Sigmoid colon (tissue), 6 donors: ENCODE measurements at regions not wholly inside any gene's neighbourhood (a gene's known extent, or its start where the extent isn't known, plus 50 kb on each side); places are given as distances from the start of the nearest gene placed in this dataset.

ENCODE experiments used
- DNase-seq: peaks from one replicate; pipeline ENCODE4 v3.0.0-alpha.2; 2019
- H3K27ac ChIP-seq, 4 donors: fragments of 200-600 bp; sonication (generic); one replicate each; pipeline ENCODE4 v1.5.1; 2016 to 2019; ENCODE audit warnings: mild to moderate bottlenecking in 1 of 4
- H3K27me3 ChIP-seq, 3 donors: fragments of 200-600 bp; sonication (generic); one replicate each; pipeline ENCODE4 v1.5.1; 2019; ENCODE audit warnings: mild to moderate bottlenecking in 1 of 3
- H3K36me3 ChIP-seq, 4 donors: fragments of 200-600 bp; sonication (generic); one replicate each; pipeline ENCODE4 v1.5.1; 2016 to 2019
- H3K4me1 ChIP-seq, 4 donors: fragments of 200-600 bp; sonication (generic); one replicate each; pipeline ENCODE4 v1.5.1; 2017 to 2019
- H3K4me3 ChIP-seq, 4 donors: fragments of 200-600 bp; sonication (generic); one replicate each; pipeline ENCODE4 v1.5.1; 2017 to 2019; ENCODE audit warnings: mild to moderate bottlenecking in 2 of 4, moderate library complexity in 1 of 4
- H3K9me3 ChIP-seq, 4 donors: fragments of 200-600 bp in 3 of 4; sonication (generic) in 3 of 4; one replicate each; pipeline versions ENCODE4 v1.5.1 to v1.6.1; 2013 to 2019
- CTCF ChIP-seq, 4 experiments: fragments of 450-650 bp in 3 of 4; fragments of 200-600 bp in 1 of 4; IDR thresholded peaks; one replicate each; pipeline ENCODE4 v1.5.1; 2016 to 2019; ENCODE audit warnings: antibody characterized with exemption in 4 of 4, mild to moderate bottlenecking in 3 of 4, moderate library complexity in 2 of 4
- EP300 ChIP-seq, 4 donors: sonication (generic); formaldehyde crosslinking; IDR thresholded peaks; one replicate each; pipeline ENCODE4 v1.6.1; 2017; ENCODE audit warnings: antibody characterized with exemption in 4 of 4
- POLR2A ChIP-seq, 2 donors: fragments of 450-650 bp; IDR thresholded peaks; one replicate each; pipeline ENCODE4 v1.6.1; 2016; ENCODE audit warnings: antibody characterized with exemption in 2 of 2, mild to moderate bottlenecking in 2 of 2, moderate library complexity in 2 of 2
- POLR2AphosphoS5 ChIP-seq, 4 donors: sonication (generic); formaldehyde crosslinking; IDR thresholded peaks; one replicate each; pipeline ENCODE4 v1.6.1; 2017; ENCODE audit warnings: antibody characterized with exemption in 4 of 4
- WGBS, 2 donors: extraction: QIAGEN DNeasy Blood & Tissue Kit; methylation state at CpG; one replicate each; pipeline ENCODE4 v1.1.7; 2013; 5-methylcytosine and 5-hydroxymethylcytosine counted together
- intact Hi-C: fragments of 100-400 bp; cut with DNase I; formaldehyde crosslinking; loops from one replicate; pipeline ENCODE4 v1.15.1; 2023
- donor health status: healthy with polysubstance abuse.
- donor health status: healthy.

DNA sequence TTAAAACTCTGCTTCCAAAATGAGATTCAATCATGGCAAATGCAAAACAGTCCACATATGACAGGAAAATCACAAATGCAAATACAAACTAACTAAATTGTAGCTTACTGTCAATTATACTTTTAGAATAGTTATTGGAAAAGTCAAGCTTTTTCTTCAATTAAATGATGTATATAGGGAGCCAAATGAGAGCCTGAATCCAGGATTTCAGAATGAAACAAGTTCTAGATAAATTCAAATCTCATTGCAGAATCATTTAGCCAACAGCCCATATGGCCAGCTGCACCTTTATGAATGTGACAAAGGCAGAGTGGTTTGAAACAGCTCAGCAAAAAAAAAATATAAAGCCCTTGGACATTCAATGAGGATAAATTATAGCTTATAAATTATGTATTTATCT lies 82.2 kb upstream of the SCIN start:
- H3K4me3 ChIP-seq, result no peak overlapping the region
- DNase-seq, result no peak
- TF ChIP-seq POLR2AphosphoS5 (IDR thresholded peaks at IDR 0.05) (no peak), POLR2A (IDR thresholded peaks at IDR 0.05) (no peak), CTCF (IDR thresholded peaks at IDR 0.05) (no peak), EP300 (IDR thresholded peaks at IDR 0.05) (no peak)
- H3K27me3 ChIP-seq, result no peaks in the 10 kb centered on the region
- no peak overlapping the region for H3K27ac ChIP-seq
- no peaks in the 10 kb centered on the region for H3K36me3 ChIP-seq
- H3K9me3 ChIP-seq, result no peaks in the 10 kb centered on the region
- H3K4me1 ChIP-seq, result no peaks in the 10 kb centered on the region
- intact Hi-C loops, result no loop called here

- H3K36me3 ChIP-seq, result no peaks in the 10 kb centered on the region
- WGBS, 2 donors, result 30 to 43% methylated on average over 2 of the region's 2 CpGs
- intact Hi-C loops, result loop anchor here (10.0 kb wide), 2 partner anchors 425 to 1065 kb away; no protein-coding TSS in a partner anchor
Measured at GRCh38 chr7:12490107-12490688, 80.3 kb upstream of the SCIN start.

DNA sequence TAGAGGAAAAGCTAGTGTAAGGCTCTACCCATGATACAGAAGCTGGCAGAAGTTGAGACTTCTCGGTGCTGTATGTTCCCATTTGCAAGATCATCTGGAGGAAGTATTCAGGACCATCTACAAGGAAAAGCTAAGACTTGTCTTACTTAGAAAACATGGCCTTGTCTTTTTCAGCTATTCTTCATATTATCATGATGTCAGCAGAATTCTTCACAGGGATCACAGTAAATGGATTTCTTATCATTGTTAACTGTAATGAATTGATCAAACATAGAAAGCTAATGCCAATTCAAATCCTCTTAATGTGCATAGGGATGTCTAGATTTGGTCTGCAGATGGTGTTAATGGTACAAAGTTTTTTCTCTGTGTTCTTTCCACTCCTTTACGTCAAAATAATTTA lies 79.6 kb upstream of the SCIN start:
- WGBS, 2 donors, result 82 to 87% methylated on average over 2 of the region's 2 CpGs
- Histone ChIP-seq H3K9me3 (no peaks in the 10 kb centered on the region), H3K4me1 (no peaks in the 10 kb centered on the region), H3K4me3 (no peak overlapping the region), H3K27me3 (no peaks in the 10 kb centered on the region), H3K36me3 (no peaks in the 10 kb centered on the region), H3K27ac (no peak overlapping the region)
- intact Hi-C loops, result loop anchor here (10.0 kb wide), 2 partner anchors 426 to 1066 kb away; no protein-coding TSS in a partner anchor
- TF ChIP-seq POLR2A (IDR thresholded peaks at IDR 0.05) (no peak), POLR2AphosphoS5 (IDR thresholded peaks at IDR 0.05) (no peak), EP300 (IDR thresholded peaks at IDR 0.05) (no peak), CTCF (IDR thresholded peaks at IDR 0.05) (no peak)
- no peak for DNase-seq

More at GRCh38 chr7:12490107-12490688, 80.3 kb upstream of the SCIN start:
- DNase-seq, result no peak
- TF ChIP-seq CTCF (IDR thresholded peaks at IDR 0.05) (peak in 1 of 4 experiments; percentile 28), POLR2AphosphoS5 (IDR thresholded peaks at IDR 0.05) (no peak)
- no peaks in the 10 kb centered on the region for H3K4me1 ChIP-seq
- no peak overlapping the region for H3K4me3 ChIP-seq
- H3K27ac ChIP-seq, result no peak overlapping the region
- H3K9me3 ChIP-seq, result no peaks in the 10 kb centered on the region
- no peaks in the 10 kb centered on the region for H3K27me3 ChIP-seq

GRCh38 chr7:12491526-12491925 lies 79.0 kb upstream of the SCIN start:
- no peak overlapping the region for H3K4me3 ChIP-seq
- no peaks in the 10 kb centered on the region for H3K9me3 ChIP-seq
- WGBS, 2 donors, result 93 to 94% methylated on average over 3 of the region's 3 CpGs
- no peak for DNase-seq
- no peak overlapping the region for H3K27ac ChIP-seq
- no peaks in the 10 kb centered on the region for H3K36me3 ChIP-seq
- no peak for TF ChIP-seq CTCF (IDR thresholded peaks at IDR 0.05)
- TF ChIP-seq EP300 (IDR thresholded peaks at IDR 0.05), result no peak
- intact Hi-C loops, result loop anchor here (10.0 kb wide), 2 partner anchors 427 to 1067 kb away; no protein-coding TSS in a partner anchor
- no peaks in the 10 kb centered on the region for H3K4me1 ChIP-seq
- no peaks in the 10 kb centered on the region for H3K27me3 ChIP-seq

DNA sequence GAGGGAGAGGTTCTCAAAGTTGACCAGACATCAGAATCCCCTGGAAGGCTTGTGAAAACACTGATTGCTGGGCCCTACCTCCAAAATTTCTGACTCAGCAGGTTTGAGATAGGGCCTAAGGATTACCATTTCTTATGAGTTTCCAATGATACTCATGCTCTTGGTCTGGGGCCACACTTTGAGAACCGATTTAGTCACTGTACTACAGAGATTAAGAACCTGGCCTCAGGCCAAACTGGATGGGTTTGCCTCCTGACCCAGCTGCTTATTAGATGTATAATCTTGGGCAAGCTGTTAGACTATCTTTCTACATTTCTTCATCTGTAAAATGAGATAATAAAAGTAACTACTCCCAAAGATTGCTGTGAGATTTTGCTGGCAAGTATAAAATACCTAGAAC lies 77.1 kb upstream of the SCIN start:
- no peak for DNase-seq
- TF ChIP-seq EP300 (IDR thresholded peaks at IDR 0.05) (no peak), POLR2AphosphoS5 (IDR thresholded peaks at IDR 0.05) (no peak), POLR2A (IDR thresholded peaks at IDR 0.05) (no peak), CTCF (IDR thresholded peaks at IDR 0.05) (no peak)
- Histone ChIP-seq H3K9me3 (no peaks in the 10 kb centered on the region), H3K27ac (no peak overlapping the region), H3K4me1 (no peaks in the 10 kb centered on the region), H3K4me3 (no peak overlapping the region), H3K36me3 (no peaks in the 10 kb centered on the region), H3K27me3 (no peaks in the 10 kb centered on the region)
- 18 to 39% methylated on average over 1 of the region's 1 CpG for WGBS, 2 donors
- intact Hi-C loops, result loop anchor here (10.0 kb wide), 2 partner anchors 429 to 1069 kb away; no protein-coding TSS in a partner anchor
